NCI-H2171 treated with DMSO at 0.1 percent for 48 hours (cell line): ENCODE measurements at regions not wholly inside any gene's neighbourhood (a gene's known extent, or its start where the extent isn't known, plus 50 kb on each side); places are given as distances from the start of the nearest gene placed in this dataset.

Experiments used
- DNase-seq: peaks from one replicate; lab custom pipeline; 2025; lab: John Stamatoyannopoulos, UW

DNA sequence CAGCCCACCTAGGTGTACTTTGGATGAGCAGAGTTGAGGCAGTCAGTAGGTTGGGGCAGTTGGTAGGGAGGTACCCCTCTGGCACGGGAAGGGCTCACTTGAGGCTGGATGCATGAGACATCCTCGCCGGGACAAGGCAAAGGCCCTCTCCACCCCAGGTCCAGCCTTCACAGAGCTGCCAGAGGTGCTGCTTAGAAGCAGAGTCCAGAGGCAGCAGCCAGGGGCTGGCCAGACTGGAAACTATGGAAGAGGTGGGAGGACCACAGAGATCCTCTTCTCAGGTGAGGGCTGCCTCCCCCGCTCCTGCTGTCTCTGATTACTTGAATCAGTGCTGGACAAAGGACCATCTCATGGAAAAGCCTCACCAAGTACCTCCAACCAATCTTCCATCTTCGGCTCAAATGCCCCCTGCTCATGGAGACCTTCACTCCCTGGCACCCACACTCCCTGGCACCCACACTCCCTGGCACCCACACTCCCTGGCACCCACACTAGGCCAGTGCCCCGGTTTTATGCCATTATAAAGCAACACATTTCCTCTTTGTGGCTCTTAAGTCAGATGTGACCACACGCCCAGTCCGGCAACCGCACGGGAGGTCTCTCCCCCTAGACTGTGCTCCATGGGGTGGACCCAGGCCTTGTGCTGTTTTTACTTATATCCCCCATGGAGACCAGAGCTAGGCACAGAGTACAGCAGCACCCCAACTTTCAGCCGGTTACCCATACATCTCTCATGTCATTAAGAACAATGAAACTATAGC is 100.1 kb downstream of the YTHDF1 start:
- DNase-seq, result no peak

DNA sequence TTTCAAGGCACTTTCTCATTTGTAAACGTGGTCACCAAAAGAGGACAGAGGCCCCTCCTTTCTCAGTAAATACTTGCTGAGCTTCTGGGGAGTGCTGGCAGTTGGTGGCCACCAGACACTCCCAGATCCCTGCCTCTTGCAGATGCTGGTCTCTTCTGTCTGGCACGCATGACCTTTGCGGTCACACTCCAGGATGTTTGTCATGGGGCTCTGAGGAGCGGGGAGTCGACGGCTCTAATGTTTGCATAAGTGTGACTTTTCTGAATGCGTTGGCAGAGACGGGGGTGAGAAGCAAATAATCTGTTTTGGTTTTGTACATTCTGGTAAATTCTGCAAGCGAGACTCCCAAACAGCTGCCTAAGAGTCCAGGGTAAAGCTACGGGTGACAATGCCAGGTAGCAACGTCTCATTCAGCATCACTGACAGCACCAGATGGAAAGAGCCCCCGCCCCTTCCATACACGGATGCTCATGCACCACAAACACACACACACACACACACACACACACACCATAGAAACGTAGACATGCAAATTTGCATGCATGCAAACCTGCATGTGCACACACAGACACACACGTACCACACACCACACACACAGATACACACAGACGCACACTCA is 101.1 kb downstream of the YTHDF1 start:
- DNase-seq, result peak; percentile 28

GRCh38 chr20:63114006-63114692 is 101.8 kb downstream of the YTHDF1 start:
- peak; percentile 87 for DNase-seq

- no peak for DNase-seq
These were observed 103.3 kb downstream of the YTHDF1 start for GRCh38 chr20:63112491-63113219.

DNA sequence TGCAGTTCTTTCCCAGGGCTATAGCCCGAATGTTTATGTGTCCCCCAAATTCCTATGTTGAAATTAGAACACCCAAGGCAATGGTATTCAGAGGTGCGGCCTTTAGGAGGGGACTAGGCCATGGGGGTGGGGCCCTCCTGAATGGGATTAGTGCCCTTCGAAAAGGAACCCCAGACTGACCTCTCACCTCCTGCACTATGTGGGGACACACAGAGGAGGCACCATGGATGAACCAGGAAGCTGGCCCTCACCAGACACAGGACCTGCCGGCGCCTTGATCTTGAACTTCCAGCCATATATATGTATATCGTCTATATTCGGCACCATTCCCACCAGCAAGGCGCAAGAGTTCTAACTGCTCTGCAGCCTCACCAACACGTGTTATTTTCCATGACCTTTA is 101.5 kb upstream of the BHLHE23 start:
- DNase-seq, result no peak

- DNase-seq, result no peak
These were observed 100.9 kb upstream of the BHLHE23 start for GRCh38 chr20:63107449-63108200.

DNA sequence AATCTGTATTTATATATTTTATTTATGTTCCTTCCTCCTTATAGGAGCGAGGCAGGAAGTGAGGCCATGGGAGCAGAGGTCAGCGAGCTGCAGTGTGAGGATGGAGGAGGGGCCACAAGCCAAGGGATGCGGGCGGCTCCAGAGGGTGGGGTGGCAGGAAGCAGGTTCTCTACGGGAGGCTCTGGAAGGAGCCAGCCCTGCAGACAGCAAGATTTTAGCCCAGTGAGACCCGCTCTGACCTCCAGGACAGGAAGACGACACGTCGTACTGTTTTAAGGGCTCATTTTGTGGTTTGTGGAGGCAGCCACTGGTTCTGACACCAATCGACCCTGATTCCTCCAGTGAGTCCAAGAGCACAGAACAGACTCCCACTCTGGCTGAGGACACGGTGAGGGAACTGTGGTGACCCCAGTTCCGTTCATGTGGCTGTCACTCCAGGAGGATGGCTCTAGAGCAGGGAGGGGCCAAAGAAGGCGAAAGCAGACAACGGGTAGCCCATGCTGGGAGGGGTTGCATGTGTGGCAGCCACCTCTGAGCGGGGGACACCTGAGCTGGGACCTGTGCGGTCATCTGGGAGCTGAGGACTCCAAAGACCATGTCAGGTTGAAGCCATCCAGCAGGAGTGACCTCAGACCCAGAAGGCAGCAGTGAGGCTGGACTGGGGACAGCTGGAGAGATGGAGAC is 100.1 kb upstream of the BHLHE23 start:
- DNase-seq, result no peak

GRCh38 chr20:63106108-63106764 is 99.5 kb upstream of the BHLHE23 start:
- DNase-seq, result peak; percentile 58

GRCh38 chr20:63105211-63106107 is 98.7 kb upstream of the BHLHE23 start:
- DNase-seq, result no peak

DNA sequence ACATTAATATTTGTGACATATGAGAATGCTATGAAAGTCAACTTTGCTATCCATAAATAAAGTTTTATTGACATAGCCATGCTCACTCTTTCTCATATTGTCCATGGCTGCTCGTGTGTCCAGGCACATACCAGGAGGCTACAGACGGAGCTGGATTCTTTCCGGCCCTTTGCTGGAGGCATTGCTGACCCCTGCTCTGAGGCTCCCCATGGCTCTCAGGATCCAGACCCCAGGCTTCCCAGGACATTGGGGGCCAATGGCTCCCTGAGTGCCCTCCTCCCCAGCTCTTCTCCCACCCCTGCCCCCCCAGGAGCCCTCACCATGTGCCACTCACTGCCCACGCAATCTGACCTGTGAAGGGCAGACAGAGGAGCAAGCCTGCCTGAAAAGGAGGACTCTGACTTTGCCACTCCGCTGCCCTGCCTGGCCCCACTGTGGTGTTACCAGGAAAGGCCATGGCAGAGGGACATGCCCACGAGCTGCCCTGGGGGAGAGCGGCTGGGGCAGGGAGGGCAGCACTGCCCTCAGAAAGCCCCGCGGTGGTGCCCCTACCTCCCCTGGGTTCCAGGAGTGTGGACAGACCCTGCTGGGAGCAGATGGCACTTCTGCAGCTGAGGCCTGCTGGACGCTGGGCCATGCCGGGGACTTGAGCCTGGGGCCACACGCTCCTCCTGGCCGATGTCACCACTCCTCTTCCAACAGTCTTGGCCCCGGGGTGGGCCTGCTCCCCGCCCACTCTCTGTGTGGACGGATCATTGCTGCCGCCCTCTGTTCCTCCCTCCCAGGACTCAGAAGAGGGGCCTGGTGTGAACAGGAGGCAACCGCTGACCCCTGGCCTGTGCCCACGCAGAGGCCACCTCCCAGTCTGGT is 97.8 kb upstream of the BHLHE23 start:
- DNase-seq, result no peak

DNA sequence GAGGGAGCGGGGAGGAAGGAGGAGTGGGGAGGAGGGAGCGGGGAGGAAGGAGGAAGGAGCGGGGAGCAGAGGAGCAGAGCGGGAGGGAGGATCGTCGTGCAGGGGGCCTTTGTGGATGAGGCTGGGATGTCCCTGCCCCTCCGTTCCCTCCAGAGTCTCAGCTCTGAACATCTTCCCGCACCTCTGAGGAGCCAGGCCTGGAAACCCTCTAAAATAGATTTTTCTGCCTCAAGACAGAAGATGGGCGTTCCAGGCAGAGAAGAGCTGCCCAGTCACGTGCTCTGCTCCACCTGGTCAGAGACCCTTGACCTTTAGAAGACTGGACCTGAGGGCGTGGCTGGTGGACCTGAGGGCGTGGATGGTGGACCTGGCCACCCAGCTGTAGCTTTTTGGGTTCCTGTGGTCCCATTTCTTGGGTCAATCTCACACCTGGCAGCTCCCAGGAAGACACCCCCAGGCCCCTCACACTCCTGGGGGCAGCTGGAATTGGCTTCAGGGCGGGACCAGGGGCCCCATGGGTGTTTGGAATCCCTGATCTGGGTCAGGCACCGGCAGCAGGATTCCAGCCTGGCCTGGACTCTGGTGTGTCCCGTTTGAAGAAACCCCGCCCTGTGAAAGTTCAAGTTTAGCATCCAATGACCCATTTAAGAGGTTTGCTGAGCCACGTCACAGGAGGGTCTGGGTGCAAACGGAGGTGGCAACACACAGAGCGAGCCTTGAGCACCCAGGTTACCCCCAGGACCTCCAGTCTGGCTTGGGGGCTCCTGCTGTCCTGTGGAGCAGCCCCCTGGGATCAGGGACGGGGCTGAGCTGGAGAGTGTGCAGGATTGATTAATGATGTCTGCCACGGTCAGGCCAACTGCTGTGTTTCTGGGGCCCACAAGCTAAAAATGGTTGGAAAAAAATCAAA is 96.9 kb upstream of the BHLHE23 start:
- DNase-seq, result peak; percentile 6

GRCh38 chr20:63102721-63103375 is 96.1 kb upstream of the BHLHE23 start:
- no peak for DNase-seq

DNA sequence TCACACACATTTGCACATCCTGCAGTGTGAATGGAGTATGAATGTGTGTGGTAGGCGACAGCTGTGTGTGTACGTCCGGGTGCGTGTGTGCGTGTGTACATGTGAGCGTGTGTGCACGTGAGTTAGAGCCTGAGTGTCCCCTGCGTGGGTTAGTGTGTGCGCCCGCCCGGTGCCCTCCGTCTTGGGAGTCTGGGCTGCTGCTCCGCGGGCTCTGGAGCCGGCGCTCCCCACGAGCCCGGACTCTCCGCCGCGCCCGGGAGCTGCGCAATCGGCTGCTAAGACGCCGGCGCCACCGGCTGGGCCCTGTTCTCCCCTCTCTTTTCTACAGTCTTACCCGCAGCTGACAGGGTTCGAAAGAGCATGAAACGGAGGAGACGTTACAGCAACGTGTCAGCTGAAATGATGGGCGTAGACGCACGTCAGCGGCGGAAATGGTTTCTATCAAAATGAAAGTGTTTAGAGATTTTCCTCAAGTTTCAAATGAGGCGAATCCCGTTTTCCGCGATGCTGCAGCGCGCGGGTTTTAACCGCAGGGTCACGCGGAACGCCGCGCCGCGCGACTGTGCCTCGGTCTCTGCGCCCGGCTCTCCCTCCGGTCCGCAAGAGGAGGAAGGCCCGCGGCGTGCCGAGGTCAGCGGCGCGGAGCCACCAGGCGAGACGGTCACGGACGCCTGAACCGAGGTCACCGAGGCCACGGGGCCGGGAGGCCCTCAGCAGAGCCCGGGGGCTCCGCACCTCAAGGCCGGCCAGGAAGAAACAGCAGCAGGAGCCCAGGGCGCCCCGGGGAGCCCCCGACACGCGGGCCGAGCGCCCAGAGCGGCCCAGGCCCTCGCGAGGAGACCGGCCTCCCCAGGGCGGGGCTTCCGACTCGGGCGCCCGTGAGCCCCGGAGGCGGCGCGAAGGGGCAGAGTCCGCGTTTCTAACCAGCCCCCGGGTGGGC is 95.3 kb upstream of the BHLHE23 start:
- DNase-seq, result peak; percentile 76

DNA sequence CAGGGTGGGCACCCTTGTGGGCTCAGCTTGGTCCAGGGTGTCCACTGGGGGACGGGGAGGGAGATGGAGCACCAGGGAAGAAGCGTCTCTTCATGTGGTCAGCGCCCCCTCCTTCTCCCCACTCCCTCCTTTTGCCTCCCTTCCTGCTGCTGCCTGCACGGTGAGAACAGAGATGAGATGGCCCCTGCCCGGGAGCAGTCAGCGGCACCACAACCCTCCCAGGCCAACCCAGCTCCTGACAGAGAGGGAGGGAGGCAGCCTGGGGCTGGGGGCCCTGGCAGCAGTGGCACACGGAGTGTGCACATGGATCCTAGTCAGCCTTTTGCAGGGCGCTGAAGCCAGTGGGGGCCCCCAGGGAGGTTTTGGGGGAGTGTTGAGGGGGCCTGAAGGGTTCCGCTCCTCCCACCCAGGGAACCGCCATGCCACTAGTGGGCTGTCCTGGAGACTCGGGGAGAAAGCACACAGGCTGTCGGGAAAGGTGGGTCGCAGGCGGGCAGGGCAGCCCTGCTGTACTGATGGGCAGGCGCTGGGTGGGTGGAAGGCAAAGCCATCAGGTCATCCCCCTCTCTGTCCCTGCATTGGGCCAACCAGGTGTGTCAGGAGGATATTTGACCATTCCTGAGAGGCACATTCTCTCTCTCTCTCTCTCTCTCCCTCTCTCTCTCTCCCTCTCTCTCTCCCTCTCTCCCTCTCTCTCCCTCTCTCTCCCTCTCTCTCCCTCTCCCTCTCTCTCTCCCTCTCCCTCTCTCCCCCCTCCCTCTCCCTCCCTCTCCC is 94.3 kb upstream of the BHLHE23 start:
- no peak for DNase-seq
